T follicular helper cell (primary cell): ENCODE measurements at regions not wholly inside any gene's neighbourhood (a gene's known extent, or its start where the extent isn't known, plus 50 kb on each side); places are given as distances from the start of the nearest gene placed in this dataset.
"Not testable (repeated sequence)": the region's sequence is repeated elsewhere in the genome, so short reads cannot be mapped to it uniquely, and the experiment has no call there.

Experiments used
- DNase-seq: peaks from one replicate; pipeline ENCODE4 v3.0.0-alpha.2; 2020; ENCODE audit warnings: low read depth

- no peak for DNase-seq
These were observed 64.3 kb upstream of the SGO1 start for GRCh38 chr3:20250314-20250713.

- no peak for DNase-seq
These were observed 60.7 kb upstream of the SGO1 start for GRCh38 chr3:20246662-20247061.

DNA sequence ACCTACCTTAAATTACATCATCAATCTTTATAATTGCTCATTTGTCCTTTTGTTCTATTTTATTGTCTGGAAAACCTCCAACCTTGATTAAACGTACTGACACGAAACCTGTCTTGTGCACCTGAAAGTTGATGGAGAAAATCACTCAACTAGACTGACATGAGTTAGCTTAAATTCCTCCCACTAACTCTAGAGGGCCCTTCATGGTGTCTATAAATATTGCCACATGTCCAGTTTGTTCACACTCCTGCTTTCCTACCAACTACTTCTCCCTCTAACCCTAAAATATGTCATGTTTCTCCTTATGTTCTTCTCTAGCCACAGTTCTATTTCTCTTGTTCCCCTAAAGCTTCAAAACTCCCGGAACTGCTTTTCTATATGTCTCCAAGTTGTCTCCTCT, 59.8 kb upstream of the SGO1 start:
- no peak for DNase-seq

DNA sequence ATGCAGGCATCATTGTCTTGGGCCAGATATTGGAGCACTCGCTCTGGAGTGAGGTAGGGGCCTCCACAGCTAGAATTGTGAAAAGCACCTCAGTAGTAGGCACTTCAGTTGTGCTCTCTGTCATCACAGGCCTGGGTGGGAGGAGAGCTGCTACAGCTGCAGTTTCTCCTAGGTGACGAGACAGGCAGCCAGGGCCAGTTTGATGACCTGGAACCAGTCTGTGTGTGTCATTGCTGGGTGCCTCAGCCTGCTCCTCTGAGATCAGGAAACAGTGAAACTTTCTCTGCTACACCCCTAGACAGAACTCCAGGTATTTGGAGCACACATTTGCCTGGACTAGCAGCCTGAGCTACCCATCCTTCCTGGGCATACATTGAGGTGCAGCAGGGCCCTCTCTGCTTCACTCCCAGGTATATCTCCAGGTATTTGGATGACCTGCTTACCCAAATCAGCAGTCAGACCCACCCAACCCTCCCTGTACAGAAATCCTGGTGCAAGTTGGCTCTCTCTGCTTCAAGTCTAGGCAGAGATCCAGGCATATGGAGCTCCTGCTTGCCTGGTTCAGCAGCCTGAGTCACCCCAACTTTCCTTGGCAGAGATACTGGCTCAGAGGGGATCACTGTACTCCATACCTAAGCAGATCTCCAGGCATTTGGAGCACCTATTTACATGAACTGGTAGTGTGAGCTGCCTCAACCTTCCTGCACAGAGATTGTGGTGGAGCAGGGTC, 54.3 kb upstream of the SGO1 start:
- DNase-seq = no peak

DNA sequence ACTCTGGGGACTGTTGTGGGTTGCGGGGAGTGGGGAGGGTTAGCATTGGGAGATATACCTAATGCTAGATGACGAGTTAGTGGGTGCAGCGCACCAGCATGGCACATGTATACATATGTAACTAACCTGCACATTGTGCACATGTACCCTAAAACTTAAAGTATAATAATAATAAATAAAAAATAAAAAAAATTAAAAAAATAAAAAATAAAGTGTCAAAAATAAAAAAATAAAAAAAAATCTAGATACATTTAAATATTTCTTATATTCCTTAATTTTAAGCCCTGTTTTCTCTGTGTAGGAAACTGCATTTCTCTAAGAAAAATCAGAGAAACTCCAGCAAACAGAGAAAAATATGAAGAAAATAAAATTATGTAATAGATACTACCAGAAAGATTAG, 52.2 kb upstream of the SGO1 start:
- not testable (repeated sequence) for DNase-seq

GRCh38 chr3:20236603-20237002, 50.6 kb upstream of the SGO1 start:
- no peak for DNase-seq
